A549 (cell line): ENCODE measurements at regions not wholly inside any gene's neighbourhood (a gene's known extent, or its start where the extent isn't known, plus 50 kb on each side); places are given as distances from the start of the nearest gene placed in this dataset.

Experiments used
- BHLHE40 ChIP-seq: IDR thresholded peaks from 2 replicates; pipeline ENCODE4 v1.6.1; 2012; ENCODE audit warnings: low read depth, low read length, inconsistent platforms
- CEBPB ChIP-seq, 2 experiments: fragments of >200 bp in 1 of 2; sonication (Bioruptor Twin) in 1 of 2; formaldehyde crosslinking in 1 of 2; IDR thresholded peaks; 2 replicates each; pipeline ENCODE4 v1.6.1; 2012 to 2016
- CTCF ChIP-seq: fragments of >200 bp; sonication (Bioruptor Twin); formaldehyde crosslinking; IDR thresholded peaks from 3 replicates; pipeline ENCODE4 v1.5.1; 2016
- MAX ChIP-seq: IDR thresholded peaks from 2 replicates; pipeline ENCODE4 v1.6.1; 2012
- POLR2A ChIP-seq: IDR thresholded peaks from 2 replicates; pipeline ENCODE4 v1.6.1; 2012; ENCODE audit warnings: mild to moderate bottlenecking, low read length
- RCOR1 ChIP-seq: fragments of 150-350 bp; IDR thresholded peaks from 2 replicates; pipeline ENCODE4 v1.6.1; 2014; ENCODE audit warnings: antibody characterized with exemption, low read length, low read depth
- SMC3 ChIP-seq: fragments of >200 bp; sonication (Bioruptor Twin); formaldehyde crosslinking; IDR thresholded peaks from 3 replicates; pipeline ENCODE4 v1.6.1; 2018; ENCODE audit warnings: inconsistent platforms
- TF ChIP-seq, protein P1 (sequence below): fragments of 150-350 bp; IDR thresholded peaks from 2 replicates; pipeline ENCODE4 v1.6.1; 2014; ENCODE audit warnings: low read depth, mild to moderate bottlenecking, low read length

DNA sequence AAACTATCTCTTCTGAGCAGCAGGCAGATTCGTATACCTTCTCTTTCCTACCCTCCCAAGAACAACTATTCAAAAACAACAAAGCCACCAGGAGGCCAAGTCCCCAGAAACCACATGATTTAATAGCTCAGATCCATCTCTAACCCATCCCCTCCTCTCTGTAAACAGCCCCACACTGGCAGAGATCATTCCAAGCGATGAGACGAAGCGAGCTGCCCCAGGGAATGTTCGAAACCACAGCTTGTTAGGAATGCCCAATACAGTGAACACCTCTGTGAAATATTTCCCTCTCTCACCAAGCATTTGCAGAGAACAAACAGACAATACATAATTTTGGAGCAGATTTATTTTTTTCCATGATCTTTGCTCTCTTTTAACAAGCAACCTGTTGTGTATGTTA, 231.8 kb downstream of the SOD2 start:
- TF ChIP-seq CTCF = no peak
- no peak for TF ChIP-seq BHLHE40
- no peak for TF ChIP-seq RCOR1
- no peak for TF ChIP-seq CEBPB (IDR thresholded peaks at IDR 0.05)
- no peak for TF ChIP-seq MAX
- TF ChIP-seq SMC3 = no peak
- TF ChIP-seq, protein P1, sequence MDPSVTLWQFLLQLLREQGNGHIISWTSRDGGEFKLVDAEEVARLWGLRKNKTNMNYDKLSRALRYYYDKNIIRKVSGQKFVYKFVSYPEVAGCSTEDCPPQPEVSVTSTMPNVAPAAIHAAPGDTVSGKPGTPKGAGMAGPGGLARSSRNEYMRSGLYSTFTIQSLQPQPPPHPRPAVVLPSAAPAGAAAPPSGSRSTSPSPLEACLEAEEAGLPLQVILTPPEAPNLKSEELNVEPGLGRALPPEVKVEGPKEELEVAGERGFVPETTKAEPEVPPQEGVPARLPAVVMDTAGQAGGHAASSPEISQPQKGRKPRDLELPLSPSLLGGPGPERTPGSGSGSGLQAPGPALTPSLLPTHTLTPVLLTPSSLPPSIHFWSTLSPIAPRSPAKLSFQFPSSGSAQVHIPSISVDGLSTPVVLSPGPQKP = no peak
- no peak for TF ChIP-seq POLR2A
